NCI-H1930 (cell line): ENCODE measurements at regions not wholly inside any gene's neighbourhood (a gene's known extent, or its start where the extent isn't known, plus 50 kb on each side); places are given as distances from the start of the nearest gene placed in this dataset.

ENCODE experiments used
- DNase-seq, 2 experiments: peaks; one replicate each; lab custom pipeline; 2025; lab: John Stamatoyannopoulos, UW

DNA sequence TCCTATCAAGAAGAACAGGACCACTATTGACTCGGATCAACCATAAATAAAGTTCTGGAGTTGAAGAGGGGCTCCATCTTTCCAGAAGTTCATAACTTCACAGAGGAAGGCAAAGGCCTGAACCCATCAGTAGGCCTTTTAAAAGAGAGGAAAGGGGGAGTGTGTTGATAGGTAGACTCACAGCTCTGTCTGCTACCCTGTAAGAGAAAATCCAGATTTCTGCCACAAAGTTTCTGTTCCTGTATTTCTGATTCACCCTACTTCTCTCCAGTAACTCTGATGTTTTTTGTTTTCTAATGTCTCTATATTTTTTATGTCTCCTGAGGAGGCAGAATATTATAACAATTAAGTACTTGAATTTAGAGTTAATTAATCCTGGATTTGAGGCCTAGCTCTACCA lies 564.0 kb downstream of the TNS1 start:
- DNase-seq, result no peak

DNA sequence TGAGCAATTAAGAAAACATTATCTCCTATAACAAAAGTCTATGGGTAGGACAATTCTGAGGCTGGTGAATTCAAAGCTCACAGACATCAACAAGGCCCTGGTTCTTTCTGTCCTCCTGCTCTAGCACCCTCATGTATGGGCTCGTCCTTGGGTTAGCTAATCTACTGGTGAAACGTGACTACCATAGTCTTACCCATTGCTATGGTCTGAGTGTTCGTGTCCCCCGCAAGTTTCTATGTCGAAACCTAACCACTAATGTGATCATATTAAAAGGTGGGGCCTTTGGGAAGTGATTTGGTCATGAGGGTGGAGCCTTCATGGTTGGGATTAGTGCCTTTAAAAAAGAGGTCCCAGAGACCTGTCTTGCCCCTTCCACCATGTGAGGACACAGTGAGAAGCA lies 564.7 kb downstream of the TNS1 start:
- no peak for DNase-seq

DNA sequence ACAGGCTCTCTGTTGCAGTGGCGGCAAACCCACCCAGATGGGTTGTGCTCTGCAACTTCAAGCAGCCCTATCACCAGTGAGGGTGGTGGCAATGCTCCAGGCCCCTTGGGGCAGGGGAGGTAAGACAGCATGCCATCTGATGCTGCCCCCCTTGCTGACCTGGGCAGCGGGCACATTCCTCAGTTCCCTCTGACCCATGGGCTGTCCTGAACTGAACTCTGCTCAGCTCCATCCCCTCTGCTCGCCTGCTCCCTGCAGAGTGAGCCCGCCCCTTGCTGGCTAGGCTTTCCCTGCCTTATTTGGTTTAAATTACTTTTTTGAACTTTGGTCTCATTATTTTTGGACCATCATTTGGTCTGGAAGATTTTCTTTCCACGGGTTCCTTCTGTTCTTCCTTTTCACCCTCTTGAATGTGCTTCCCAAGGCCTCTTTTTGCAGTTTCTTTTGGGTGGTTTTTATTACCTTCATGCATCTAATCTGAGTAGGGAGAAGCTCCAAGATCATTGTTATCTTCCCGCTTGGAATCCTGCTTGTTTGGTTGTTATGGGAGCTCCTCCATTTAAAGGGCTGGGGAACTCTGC lies 565.4 kb downstream of the TNS1 start:
- DNase-seq, result no peak

DNA sequence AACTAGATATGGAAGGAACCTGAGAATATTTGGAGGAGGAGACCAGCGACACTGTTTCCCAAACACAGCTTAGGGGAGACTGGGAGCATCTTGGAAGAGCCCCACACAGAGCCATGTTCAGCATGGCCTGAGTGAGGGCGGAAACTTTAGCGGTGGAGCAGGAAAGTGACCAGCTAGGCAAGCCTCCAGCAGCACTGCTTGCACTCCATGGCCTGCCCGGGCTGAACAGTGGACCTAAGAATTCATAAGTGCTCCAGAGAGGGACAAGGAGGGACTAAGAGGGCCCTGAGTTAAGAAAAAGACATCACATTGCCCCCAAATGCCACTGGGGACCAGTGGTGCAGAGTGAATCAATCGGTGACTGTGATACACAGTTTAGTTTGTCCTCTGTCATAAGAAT lies 566.4 kb downstream of the TNS1 start:
- DNase-seq, result no peak

DNA sequence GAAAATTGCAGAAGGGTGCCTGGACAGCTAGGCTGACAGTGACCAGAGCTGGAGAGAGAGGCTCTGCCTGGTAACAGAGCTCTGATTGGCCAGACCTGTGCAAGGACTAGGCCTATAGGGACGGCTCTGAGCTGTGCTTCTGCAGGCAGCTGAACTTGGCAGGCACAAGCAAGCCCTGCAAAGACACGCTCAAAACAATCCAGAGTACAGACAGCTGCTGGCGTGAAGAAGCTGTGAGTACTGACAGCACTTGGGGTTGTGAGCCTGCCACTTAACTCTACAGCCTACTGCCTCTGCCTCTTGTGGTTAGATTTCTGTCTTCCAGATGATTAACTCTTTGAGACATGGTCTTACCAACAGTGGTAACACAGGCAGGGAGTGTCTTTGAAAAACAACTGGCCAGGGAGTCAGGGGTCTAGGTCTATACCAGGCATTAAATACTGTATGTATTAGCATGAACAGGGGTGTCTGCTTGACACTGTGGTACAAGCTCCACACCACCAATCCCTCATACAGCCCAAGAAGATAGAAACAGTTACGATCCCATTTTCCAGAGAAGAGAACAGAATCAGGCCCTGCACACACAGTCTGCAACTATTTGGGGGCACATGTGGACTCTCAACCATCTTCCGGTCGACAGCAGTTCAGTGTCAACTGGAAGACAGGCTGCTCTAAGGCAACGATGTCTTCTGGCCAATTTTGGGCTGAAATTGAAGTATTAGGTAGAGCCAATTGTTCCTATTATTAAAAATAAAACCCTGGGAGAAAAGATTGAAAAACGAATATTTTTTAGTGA lies 568.4 kb downstream of the TNS1 start:
- DNase-seq, result peak; percentile 35 to 45

DNA sequence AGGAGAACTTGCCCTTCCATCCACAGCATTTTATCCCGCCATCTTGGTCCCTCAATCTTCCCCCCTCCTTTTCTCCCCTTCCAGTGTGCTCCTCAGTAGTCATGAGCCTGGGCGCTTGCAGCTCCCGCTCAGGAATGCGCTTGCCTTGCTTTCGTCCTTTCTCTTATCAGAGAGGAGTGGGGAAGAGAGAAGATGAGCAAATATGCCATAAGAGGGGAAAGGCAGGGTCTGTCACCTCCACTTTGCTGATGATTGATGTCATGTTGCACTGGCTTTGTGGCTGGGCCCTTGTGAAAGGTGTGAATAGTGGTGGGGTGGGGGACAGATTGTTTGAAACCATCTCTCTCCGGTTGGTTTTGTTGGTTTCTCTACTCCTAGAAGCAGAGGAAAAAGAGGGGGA lies 569.3 kb downstream of the TNS1 start:
- no peak for DNase-seq

DNA sequence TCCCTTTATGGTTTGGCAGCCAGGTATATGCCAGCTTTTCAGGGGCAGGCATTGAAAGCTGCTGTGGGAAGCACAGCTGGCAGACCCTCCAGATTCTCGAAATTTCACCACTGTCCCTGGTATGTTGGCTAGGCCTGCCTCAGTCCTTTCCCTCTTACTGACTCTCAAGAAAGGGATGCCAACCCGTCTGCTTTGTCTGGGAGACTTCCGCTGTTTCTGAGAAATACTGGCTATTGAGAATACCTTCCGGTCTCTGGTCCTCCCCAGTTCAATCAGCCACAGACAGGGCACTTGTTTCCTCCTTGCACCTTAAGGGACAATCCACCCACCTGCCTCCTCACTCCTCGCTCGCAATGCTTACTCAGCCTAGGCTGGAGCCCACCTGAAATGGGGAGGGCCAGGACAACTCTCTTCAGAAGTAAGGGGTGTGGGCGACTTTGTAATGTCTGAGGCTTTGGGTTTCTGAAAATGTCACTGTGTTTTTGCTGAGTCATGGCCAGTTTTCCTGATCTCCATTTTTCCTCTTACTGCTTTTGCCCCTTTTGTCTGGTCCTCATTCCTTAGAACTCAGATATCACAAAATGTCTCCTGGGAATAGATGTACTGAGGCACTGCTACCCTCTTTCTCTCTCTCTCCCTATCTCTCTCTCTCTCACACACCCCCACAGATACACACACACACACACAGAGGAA lies 571.1 kb downstream of the TNS1 start:
- no peak for DNase-seq

DNA sequence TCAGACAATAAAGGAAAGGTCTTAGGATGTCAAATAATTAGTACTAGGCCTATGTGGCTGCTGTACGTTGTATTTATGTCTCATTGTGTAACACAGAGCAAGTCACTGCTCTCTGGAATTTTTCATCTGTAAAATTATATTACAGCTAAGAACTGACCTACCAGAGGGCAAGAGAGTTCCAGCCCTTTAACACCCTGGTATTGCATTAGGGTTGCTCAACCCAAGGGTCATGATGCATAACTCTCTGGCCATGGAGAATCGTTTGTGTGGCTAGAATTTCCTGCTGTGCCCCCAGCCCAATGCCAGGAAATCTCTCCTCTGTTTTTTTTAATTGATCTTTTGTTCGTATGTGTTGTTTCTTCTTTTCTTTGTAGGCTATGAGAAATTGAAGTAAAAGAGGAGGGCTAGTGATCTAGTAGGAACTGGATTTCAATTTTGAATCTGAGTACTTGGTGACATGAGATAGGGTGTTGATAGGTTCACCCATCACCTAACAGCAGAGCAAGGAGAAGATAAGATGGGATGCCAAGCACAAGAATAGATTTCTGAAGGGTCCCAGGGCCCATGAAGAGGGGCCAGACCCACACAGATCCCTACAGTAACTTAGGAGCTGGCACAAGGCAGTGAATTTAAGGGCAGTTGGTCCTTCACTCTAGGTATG lies 571.2 kb upstream of the TNP1 start:
- DNase-seq, result no peak

DNA sequence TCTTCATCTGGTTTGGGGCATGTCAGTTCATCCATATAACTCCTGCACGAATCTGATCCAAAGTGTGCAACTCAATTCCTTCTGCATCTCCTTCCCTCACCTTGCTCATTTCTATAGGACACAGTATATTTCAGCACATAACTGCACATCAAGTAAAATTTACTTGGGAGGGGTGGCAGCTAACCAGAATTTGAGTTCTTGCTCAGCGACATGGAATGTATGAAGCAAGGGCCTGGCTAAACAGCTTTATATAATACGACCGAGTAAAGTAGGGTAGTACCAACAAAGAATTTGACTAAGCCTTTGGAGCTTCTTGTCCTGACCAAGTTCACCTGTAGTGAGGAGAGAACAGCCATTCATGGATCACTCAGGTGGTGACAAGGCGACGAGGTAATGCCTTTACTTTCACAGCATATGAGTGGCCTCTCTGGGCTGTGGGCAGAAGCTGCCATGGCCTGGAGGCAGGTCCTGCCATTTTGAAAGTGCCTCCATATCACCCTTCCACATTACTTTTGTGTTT lies 570.2 kb upstream of the TNP1 start:
- DNase-seq, result no peak

DNA sequence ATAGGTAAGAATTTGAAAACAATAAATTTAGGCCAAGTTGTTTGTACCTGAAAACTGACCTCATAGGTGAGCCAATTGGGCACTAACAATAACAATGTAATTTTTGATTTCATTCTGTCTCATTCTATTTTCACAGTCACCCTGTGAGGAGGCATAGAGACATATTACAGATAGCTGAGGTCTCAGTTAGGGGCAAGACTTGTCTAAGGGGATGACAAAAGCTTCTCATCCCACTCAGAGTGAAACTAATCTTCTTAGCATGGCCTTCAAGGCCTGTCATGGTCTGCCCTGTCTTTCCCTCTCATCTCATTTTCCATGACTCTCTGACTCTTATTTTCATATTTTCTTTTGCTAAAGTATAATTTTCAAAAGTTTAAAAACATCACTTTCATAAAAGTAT lies 562.0 kb upstream of the TNP1 start:
- DNase-seq, result no peak

DNA sequence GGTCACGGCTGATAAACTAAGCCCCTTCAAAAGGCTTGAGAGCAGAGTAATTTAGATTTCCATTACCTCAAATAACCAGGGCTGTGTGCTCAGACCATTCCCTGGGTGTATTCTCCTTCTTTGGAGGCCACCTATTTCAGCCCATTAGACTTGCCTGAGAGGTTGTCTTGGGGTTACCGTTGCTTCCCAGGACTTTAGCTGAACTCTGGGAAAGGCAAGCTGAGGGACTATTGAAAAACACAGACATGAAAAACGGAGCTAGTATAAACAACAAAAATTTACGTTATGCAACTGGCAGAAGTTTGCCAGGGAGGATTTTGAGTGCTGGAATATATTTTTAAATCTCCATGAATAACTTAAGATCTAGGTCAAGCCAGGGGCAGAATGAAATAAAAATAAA lies 561.0 kb upstream of the TNP1 start:
- no peak for DNase-seq

DNA sequence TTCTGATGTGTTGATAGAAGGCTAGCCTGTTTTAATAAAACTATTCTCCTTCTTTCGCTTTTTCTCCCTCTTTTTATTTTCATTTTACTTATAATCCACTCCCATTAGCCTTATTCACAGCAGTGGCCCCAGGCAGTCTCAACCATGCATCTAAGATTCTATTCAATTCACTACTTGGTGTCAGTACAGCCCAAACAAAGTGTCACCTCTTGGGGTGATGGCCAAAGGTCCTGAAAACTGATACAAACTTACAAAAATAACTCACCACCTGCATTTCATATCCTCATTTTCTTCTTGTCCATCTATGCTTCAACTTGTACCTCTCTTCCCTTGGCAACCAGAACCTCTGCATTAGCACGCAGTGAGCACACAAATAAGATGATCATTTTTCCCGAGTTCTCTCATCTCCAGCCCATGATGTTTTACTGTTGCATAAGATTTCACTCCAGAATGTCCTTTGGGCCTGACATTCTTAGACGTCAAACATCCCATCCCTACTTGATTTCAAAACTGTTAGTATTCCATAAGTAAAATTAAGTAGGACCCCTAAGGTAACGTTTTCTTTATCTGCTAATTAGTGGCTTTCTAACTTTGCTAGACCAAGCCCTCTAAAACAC lies 559.3 kb upstream of the TNP1 start:
- DNase-seq, result no peak

DNA sequence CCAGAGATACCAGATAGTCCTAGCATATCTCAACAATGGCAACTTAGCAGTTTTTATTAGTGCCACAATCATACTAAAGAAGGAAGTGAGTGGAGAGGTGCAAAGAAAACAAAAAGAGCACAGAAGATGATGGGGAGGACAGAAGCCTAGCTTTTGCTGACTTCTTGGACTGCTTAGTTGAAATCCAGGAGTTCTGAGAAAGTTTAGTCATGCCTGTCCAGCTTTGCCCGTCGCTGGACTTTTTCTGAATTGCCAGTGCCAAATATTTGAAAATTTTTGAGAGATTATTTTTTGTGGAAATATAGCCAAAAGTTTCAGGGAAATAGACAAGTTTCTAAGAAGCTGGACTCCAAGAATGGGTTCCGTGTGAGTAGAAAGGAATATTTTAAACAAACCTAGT lies 558.7 kb upstream of the TNP1 start:
- no peak for DNase-seq

DNA sequence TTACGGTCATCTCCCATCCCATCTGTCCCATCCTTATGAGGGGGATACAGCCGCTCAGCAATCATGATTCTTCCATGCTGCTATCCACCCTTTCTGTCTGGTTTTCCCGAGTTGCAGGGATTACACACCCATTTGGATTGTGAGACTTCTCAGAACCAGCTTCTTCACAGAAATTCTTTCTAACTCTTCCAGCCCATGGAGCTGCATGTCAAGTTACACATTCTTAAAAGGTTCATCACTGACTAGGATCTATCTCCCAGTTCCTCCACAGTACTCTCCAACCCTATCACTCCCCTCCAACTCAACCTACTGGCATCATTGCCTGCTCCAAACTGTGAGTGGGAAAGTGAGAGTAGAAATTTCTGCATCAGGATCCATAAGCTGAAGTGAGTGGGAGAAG lies 558.2 kb upstream of the TNP1 start:
- DNase-seq, result no peak

DNA sequence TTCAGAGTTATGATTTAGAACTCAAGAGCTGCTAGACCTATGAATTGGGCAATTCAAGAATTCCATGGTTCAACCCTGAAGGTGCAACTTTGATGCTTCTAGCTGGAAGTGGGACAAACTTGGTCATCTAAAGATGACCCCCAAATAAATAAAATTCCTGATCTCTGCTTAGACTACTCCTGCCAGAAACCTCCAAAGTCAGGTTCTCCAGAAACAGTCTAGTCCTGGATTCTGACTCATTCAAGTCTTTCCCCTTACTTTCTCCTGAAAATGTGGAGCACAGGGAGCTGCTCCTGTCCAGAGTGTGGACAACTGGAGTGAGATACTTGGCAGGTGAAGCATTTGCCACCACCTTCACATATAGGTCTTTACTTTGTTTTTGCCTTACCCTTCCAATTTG lies 557.7 kb upstream of the TNP1 start:
- no peak for DNase-seq

DNA sequence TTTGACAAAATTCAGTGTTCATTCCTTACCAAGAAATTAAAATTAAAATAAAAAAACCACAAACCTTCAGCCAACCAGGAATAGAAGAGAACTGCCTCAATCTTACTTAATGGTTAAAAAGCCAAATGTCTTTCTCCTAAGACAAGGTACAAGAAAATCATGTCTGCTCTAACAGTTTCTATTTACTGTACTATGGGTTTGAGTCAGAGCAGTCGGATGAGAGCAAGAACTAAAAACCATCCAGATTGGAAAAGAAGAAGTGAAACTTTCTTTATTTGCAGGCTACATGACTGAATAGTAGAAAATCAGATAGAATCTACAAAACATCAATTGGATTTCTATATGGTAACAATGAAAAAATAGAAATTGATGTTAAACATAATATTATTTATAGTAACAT lies 555.5 kb upstream of the TNP1 start:
- no peak for DNase-seq

DNA sequence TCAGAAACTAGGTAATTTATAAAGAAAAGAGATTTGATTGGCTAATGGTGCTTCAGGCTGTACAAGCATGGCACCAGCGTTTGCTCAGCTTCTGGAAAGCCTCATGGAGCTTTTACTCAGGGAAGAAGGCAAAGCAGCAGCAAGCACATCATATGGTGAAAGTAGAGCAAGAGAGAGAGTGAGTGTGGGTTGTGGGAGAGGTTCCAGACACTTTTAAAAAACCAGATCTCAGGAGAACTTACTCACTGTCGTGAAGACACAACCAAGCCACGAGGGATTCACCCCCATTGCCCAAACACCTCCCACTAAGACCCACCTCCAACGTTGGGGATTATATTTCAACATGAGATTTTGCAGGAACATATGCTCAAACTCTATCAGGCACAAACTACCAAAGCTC lies 554.6 kb upstream of the TNP1 start:
- no peak for DNase-seq

DNA sequence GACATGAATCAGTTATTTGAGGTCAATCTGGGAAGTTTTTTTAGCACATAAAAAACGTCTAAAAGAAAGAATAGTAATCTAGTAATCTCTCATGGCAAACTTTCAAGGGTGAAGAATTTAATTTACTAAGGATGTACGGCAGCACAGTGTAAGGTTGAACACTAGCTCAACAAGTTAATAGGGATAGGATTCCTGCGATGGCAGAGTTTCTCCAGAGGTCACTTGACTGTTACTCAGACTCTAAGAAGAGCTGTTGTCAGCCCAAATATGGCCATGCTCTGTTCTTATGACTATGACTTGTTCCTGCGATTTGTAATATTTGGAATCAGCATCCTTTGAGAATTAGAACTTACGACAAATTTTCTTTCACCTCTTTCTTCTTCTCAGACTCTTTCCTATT lies 553.3 kb upstream of the TNP1 start:
- no peak for DNase-seq

DNA sequence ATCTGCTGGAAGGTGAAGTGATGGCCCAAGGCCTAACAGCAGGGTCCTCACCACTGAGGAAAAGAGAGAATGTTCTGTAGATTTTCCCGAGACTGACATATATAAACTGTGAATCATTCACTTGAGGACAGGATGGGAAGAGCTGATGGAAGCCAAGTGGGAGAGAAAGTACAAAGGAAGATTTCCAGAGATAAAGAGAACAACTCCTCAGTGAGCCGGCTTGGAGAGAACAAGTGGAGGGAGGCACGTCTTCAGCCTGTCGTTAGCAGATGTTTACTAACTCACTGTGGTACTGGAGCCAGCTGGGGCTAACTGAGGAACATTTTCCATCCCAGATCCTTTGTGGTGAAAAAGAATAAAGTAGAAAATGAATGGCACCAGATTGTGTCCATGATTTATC lies 552.9 kb upstream of the TNP1 start:
- no peak for DNase-seq

DNA sequence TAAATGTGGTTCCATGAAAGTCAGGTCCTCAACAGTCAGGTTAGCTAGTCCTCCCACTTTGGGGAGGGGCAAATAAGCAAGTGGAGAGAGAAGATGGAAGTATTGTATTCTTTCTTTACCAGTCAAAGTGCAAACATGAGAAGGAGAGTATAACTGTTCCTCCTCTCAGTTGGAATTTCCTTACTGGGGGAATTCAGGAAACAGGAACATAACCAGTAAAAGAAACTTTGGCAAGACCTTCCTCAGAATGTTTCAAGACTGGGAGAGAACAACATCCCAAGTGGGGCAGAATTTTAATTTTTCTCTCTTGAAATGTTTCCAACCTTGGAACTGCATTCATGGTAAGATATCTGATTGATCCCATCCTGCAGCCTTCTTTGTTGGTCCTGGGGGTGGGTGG lies 552.4 kb upstream of the TNP1 start:
- no peak for DNase-seq

DNA sequence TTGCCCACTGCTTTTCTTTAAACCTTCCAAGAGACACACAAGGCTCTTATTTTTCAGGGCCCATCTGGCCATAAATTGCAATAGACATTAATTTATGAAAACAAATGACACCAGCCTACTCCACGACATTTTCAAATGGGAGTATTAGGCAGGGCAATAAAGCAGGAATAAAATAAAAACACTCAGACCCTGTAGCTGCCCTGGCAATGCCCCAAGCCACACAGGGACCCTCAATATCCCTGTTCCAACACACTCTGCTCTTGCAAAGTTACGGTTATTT lies 550.8 kb upstream of the TNP1 start:
- no peak for DNase-seq

DNA sequence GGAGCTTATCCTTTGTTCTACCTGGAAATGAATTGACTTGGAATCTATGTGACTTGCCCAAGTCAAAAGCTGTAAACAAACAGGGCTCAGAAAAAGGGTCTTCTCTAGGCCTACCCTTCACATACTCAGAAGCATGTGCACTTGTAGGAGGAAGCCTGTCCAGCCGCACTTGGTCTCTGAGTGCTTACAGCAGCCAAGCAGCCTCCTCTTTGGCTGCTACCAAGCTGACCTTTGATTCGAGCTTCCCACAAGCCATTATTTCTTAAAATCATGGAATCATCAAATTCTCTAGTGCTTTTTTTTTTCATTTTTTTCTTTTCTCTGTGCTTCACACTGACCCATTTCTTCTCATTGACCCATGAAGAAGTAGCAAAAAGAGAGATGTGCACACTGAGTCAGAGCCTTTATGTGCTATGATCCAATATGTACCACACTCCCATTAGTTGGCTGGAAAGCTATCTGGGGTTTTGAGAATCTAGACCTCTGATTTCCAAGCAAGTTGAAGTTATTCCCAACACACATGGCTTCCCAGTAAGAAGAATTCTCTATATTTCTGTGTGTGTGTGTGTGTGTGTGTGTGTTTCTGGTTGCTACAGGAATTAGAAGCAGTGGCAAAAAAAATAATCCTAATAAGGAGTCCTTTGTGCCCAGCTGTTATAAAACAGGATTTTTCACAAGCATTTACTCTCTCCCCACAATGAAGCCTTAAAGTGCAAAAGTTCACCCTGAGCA lies 550.3 kb upstream of the TNP1 start:
- DNase-seq, result no peak
